Iris pigment epithelial cell (primary cell): ENCODE measurements at regions not wholly inside any gene's neighbourhood (a gene's known extent, or its start where the extent isn't known, plus 50 kb on each side); places are given as distances from the start of the nearest gene placed in this dataset.
A peak's percentile ranks its signal among the peaks of the same experiment; 100 is the strongest.
"Not testable (repeated sequence)": the region's sequence is repeated elsewhere in the genome, so short reads cannot be mapped to it uniquely, and the experiment has no call there.

Experiments
- DNase-seq: peaks from one replicate; pipeline ENCODE4 v3.0.0-alpha.2; 2011; ENCODE audit warnings: low read depth

DNA sequence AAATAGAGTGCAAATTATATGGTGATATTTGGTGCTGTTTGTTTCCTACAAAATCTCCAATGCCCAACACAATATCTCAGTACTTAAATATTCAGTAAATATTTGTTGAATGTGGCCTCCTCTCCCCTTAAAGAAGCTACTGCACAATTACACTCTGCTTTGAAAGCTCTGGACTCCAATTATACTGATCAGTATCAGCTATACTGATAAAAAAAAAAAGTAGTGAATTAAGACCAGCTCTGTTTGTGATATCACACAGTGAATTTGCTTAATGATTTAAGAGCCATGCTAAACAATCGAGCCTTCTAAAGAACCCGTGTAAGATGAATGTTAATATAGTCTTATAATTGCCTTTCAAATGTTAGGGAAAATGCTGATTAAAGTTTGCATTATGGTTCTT lies 543.2 kb upstream of the API5 start:
- no peak for DNase-seq

DNA sequence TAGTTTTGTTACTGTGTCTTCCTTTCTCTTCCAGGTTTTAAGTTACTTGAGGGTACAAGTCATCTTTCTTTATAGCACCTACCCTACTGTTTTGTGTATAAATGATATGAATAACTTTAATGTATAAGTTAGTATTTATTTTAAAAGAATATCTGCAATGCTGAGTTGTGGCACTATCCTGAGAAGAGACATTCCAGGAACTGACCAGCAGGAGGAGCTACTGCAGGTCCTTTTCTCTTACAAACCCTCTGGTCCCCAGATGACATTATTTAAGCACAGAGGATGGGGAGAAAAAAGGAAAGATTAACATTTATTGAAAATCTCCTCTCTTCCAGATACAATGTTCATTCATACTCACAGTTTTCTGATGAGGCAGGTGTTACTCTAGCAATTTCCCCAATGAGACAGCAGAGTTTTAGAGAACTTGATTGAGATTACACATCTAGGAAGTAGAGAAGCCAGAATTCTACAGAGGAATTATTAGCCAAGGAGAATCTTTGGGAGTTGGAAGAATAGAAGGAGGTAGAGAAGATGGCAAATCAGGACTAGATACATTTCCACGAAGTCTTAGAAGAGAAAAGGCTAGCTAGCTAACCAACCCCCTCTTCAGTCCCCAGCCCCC lies 541.2 kb upstream of the API5 start:
- DNase-seq: peak; percentile 3

DNA sequence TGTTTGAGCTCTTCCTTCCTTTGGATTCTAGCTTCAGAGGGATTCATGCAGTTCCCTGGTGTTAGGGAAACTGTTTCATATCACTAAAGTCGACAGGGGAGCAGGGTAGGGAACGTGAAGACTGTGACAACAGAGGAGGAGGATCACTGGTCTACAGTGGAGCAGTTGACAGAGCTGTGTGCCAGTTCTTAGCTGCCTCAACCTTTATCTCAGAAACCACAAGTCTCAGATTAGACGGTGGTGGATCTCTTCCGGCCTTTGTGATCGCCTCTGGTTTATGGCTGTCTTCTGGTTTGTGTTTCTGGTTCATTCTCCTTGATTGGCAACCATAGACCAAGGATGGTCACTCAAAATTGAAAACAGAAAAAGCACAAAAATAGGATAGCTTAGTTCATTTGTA lies 538.9 kb upstream of the API5 start:
- no peak for DNase-seq

DNA sequence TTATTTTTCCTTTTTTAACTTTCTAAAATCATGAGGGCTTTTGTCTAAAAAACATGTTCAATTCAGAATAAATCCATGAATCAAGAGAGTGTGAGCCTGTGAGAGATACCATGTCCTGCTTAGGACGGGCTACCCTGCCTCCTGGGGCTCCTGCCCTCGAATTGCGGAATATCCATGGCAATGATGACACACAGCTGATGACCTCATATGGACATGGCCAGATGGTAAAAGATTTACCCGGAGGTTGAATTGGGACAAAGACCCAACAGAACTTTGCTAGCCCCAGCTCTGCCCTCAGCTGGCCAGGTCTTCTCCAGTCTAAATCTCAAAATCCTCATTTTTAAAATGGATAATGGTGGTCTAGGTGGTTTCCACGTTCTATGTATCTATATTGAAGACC lies 538.1 kb upstream of the API5 start:
- DNase-seq: no peak

DNA sequence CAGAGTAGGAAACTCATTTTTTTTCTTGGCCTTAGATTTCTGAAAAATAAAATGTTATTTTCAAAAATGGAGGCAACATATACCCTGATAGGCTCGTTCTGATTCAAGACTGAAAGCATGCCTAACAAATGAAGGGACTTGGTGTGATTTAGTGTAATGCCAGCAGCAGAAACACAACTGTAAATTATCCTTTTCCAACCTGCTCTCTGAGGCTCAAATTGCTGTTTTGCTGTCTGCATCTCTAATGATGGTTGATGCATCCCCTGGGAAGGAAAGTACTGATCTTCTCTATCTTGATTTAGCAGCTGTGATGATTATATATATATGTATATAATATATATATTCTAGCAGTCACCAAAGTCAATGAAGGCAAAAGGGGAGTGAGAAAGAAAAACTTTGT lies 537.2 kb upstream of the API5 start:
- DNase-seq: no peak

DNA sequence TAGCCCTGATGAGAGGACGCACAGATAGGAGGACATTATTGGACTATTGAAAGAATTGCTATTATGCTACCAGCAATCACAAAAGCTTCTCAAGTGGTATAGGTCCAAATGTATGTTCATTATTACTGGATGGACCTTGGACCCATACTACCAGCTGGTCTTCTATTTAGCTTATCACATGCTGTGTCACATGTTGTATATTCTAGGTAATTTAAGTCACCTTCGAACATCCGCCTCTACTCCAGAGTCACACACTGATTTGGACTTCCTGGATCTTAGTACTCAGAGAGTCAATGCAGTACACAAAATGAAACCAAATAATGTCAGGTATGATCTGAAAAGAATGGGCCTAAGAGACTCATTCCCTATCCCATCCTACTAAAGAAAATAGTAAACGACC lies 534.0 kb upstream of the API5 start:
- no peak for DNase-seq

DNA sequence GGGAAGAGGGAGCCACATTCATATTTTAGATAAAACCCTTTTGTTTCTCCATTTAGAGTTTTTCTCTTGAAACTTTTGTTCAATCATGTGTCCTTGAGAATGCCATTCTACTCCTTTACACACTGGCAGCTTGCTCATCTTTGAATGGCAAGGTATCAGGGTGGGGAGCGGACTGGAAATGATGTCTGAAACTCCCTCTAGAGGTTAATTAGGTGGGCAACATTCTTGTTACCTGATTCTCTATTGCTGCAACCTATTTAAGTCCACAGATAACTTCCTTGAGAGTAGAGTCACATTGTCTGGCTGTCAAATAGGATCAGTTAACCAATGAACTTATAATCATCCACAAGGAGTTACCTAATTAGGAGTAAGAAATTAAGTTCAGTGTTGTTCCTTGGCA lies 533.6 kb upstream of the API5 start:
- DNase-seq: no peak

DNA sequence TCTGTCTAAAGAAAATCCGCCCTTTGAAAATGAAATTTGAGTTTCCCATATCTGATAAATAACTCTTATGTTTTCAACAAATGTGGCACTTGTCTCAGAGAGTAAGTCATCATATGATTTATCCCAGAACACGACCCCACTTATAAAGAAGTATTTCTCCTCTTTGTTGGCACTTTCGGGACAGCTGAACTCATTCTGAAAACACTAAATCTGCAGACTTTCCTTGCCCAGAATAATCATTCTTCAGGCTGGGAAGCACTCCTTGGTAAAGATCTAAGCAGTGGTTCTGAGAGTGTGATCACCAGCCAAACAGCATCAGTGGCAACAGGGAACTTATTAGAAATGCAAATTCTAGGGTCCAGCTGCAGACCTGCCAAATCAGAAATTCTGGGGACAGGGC lies 532.2 kb upstream of the API5 start:
- no peak for DNase-seq

DNA sequence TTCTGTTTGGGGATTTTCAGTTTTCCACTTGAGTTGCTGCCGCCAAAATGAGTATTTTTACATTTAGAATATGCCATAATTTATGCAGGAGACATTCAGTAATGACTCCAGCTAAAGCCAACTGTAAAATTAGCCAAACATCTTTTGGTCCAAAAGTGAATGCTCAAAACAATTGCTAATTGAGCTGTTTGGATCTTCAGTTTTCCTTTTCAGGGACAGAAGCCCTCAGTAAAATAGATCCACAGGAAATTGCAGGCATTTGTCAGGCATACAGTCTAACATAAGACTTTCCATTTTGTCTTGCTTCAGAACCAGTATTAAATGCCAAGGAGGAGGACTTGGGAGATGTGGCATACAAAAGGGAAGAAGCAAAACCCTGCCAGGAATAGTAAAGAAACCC lies 524.8 kb upstream of the API5 start:
- DNase-seq: no peak

DNA sequence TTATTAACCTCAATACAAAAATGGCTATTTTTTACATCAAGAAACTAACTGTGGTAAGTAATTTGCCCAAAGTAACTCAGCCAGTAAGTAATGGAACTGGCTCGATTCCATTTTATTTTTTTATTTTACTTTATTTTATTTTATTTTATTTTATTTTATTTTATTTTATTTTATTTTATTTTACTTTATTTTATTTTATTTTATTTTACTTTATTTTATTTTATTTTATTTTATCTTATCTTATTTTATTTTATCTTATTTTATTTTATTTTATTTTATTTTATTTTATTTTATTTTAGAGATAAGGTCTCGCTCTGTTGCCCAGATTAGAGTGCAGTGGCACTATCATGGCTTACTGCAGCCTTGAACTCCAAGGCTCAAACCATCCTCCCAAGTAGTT lies 516.3 kb upstream of the API5 start:
- not testable (repeated sequence) for DNase-seq

DNA sequence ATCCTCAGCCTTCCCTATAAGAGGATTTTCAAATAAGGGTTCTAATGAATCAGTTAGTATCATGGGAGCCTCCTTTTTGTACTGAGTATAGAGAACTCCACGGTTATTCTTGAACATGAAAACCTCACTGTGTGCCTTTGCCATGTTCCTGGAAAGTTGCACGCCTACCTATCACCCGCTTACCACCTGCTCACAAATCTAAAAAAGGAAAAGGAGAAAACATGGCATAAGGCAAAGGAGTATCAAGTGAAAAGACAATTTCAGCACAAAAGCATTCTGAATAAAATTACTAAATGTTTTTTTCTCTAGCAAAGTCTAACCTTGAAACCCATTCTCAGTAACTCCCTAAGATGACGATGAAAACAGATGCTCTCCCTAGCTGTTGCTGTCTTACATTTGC lies 511.8 kb upstream of the API5 start:
- DNase-seq: no peak

DNA sequence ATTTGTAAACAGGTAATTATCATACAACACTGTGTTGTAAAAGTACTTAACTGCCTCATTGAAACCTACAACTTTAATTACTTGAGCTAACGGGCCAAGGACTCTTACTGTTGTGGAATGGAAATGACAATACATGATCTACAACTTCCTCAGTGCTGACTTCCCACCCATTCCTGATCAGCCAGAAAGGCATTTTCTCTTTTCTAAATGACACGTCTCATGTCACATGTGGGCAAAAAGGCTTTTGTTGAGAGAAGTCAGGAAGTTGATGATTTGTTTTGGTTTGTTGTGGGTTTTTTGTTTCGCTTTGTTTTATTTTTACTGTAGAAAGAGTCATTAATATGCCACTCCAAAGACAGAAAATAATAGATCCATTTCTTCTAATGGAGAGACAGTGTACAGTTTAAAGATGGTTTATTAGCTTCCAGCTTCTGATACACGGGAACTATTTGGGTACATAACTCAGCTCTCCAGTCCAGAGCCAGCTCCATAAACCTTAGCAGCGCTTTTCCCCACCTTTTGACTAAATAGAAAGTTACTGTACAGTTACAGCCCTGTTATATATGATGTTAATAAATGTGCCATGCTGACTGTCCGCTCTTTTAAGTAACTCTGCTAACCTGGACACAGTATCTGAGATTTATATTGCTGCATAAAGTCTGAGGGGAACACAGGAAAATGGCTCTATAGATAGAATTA lies 509.4 kb upstream of the API5 start:
- DNase-seq: no peak

DNA sequence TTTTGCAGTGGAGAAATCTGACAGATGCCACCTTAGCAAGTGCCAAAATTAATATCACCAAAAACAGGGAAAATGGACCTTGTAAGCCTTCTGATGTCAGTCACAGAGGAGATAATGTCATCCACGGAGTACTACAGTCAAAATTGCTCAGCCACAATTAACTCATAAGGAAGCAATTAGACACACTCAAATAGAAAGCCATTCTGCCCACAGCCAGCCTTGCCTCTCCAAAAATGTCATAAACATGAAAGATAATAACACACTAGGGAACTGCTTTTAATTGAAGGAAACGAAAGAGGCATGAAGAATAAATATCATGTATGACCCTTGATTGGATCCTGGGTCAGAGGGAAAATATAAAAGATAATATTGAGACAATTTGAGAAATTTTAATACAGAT lies 505.6 kb upstream of the API5 start:
- no peak for DNase-seq

DNA sequence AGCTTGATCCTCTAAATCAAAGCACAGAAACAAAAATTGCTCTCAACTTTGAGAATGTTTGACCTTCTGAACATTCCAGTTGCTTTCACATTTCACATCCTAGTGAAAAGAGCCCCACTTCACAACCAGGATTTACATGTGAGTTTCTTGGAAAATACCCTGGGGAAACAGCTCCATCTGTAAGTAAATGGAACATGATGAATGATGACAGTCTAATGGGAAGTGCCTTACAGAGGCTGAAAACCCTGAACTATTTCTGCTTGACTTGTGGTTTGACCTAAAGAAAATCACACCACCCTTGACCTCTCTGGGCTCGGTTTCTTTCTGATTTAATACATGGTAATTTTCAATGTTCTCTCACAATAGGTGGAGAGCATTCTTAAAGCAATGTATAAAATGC lies 499.4 kb upstream of the API5 start:
- DNase-seq: no peak

DNA sequence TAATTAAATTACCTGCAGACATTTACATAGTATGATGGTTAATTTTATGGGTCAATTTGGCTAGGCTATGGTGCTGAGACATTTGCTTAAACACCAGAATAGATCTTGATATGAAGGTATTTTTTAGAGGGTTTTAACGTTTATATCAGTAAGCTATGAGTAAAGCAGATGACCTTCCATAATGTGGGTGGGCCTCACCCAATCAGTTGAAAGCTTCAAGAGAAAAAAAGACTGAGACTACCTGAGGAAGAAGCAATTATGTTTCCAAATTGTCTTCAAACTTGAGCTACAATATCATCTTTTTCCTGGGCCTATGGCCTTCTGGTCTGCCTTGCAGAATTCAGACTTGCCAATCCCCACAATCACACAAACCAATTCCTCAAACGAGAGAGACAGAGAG lies 498.8 kb upstream of the API5 start:
- no peak for DNase-seq

DNA sequence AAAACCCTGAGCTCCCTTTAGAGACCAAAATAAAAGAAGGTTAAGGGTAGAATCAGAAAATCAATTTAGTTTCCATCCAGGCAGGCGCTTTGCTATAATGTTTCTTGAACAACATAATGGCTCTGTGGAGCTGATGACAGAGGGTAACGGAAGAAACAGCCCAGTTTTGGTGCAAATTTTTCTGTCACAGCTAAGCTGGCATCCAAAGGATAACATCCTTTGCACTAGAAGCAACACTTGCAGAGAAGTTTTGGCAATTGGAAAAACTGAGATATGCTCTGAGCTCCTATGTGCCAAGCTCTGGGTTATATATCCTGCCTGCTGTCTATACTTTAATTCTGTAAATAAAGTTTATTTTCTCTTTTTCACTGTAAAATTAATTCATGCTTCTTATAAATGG lies 495.3 kb upstream of the API5 start:
- DNase-seq: no peak

DNA sequence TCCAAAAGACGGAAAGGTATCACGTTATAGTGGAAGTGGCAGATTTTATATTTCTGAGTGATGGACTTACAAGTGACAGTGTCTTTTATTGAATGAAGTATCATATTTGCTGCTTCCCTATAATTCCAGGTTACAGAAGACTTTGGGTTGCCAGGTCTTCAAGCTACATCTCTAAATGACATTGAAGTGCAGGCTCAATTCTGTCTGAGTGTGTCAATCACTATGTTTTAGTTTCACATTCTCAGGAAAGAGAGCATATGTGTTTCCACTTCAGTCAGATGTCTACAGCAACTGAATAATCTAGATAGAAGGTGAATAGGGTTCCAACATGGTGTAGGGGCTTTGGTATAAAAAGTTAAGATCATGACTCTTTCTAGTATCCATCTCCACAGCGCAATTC lies 492.7 kb upstream of the API5 start:
- no peak for DNase-seq

DNA sequence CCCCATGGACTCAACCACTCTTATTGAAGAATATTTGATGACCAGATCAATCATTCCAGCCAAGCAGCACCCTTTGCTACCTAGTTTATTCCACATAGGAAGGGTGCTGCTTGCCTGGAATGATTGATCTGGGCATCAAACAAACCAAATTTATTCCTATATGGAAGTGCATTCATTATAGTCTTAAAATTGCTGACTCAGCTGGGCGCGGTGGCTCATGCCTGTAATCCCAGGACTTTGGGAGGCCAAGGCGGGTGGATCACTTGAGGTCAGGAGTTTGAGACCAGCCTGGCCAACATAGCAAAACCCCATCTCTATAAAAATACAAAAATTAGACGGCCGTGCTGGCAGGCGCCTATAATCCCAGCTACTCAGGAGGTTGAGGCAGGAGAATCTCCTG lies 489.6 kb upstream of the API5 start:
- not testable (repeated sequence) for DNase-seq

DNA sequence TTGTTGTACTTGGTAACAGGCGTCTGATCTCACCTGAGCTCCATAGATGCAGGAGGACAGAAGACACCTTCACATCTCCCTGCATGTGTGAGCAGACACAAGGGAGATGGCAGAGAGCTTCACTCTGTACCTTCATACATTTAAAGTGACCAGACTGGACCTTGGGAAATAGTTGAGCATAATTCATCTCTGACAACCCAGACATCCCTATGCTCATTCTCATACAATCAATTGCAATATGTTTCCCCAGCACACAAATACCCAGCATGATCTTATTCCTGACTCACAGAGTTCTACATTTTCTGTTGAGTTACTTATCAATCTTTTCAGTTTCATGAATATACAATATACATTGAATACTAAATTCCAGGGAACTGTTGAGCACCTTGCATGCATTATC lies 488.2 kb upstream of the API5 start:
- DNase-seq: no peak

DNA sequence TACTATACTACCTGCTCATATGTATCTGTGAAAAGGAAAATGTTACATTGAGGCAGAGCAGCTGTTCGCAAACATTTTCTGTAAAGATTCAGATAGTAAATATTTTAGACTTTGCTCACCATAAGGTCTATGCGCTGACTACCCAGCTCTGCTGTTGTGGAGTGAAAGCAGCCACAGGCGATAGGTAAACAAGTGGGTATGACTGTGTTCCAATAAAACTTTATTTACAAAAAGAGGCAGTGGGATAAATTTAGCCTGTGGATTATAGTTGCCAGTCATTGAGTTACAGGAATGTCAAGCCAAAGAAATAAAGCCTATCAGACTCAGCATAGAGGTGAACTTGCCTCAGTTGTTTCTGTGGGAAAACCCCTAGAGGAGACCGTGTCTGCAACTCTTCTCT lies 487.7 kb upstream of the API5 start:
- DNase-seq: no peak

DNA sequence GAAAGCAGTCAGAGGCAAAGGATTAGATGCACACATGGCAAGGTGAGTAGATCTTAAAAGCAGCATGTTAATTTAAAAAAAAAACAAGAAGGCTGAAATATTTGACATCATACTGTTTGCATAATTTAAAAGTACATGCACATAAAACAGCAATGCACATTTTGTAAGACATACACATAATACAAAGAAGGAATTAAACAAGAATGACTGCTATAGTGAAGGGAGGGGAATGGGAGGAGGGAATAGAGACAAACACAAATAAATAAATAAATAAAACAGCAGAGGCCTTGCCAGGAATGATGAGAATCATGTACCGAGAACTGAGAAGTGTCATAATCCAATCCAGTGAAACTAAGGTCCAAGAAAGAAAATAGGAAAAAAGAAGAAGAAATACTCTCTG lies 486.2 kb upstream of the API5 start:
- DNase-seq: no peak

DNA sequence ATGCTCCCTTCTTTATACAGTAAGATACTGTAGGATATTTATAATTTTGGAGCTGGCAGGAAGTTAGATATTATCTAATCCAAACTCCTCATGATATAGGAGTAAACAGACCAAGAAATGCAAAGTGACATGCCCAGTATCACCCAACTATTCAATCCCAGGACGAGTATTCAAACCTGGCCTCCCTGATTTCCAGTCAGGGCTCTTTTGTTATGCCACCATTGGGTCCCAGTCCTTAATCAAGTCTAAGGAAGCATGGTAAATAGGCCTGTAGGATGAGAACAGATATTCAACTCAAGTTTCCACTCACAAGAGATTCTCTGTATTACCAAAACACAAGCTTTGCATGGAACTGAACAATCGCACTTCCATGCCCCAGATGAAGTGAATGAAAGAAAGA lies 484.0 kb upstream of the API5 start:
- DNase-seq: no peak

DNA sequence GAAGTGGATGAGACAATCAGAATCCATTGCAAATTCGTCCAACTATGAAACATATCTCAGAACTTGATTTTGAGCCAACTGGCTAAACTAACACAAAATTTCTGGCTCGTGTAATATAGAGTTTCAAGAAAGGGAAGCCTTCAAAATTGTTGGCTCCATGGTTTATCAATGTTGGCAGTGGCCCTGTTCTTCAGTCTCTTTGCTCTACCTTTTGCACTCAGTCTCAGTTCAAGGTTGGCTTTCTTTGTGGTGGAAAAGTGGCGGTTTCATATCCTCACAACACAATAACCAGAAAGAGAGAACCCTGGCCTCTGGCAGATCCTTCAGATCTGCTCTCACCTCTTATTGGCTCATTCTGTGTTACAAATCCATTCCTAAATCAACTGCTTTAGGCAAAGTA lies 473.8 kb upstream of the API5 start:
- no peak for DNase-seq

DNA sequence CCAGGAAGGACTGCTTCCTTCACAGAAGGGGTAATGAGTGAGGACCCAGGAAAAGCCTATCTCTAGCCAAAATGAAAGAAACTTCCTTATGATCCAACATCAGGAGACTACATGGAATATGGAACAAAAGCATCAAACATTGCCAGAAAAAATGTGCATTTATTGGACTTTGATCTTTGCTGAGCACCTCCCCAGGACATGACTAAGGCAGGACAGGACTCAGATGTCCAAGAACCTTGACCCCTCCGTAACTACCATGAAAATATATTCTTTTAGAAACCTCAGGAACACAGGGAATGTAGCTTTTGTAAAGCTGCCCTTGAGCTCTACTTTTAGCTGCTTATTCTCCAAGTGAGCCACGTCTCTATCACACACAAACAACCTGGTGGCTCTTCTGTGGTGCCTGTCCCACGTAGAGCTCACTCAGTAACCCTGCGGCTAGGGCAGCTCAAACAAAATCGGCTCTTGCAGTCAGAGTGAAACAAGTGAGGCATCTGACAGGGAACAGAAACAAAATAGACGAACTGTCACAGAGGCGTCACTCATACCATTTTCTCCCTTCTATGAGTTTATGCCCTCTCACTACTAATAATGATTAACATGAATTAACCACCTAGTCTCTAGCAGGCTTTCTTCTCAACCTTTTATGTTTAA lies 471.5 kb upstream of the API5 start:
- no peak for DNase-seq
